Stimulated activated naive CD8-positive, alpha-beta T cell treated with anti-CD3 and anti-CD28 coated beads, Interleukin-15, Interleukin-2, amounts not matched to agents 100 ng/mL and 50 ng/mL, for 24 hours (primary cell): ENCODE measurements at regions not wholly inside any gene's neighbourhood (a gene's known extent, or its start where the extent isn't known, plus 50 kb on each side); places are given as distances from the start of the nearest gene placed in this dataset.

Experiments used
- H3K27ac Mint-ChIP-seq: one replicate; pipeline ENCODE4 v1.8.0; 2021; ENCODE audit warnings: mild to moderate bottlenecking, mixed read lengths
- H3K27me3 Mint-ChIP-seq: one replicate; pipeline ENCODE4 v1.8.0; 2021; ENCODE audit warnings: mixed read lengths
- H3K36me3 Mint-ChIP-seq: one replicate; pipeline ENCODE4 v1.8.0; 2021; ENCODE audit warnings: low read depth, mixed read lengths
- H3K4me1 Mint-ChIP-seq: one replicate; pipeline ENCODE4 v1.8.0; 2021; ENCODE audit warnings: low read depth, mixed read lengths
- H3K4me3 Mint-ChIP-seq: one replicate; pipeline ENCODE4 v1.8.0; 2021; ENCODE audit warnings: mild to moderate bottlenecking, mixed read lengths
- H3K9me3 Mint-ChIP-seq: one replicate; pipeline ENCODE4 v1.8.0; 2021; ENCODE audit warnings: mixed read lengths

DNA sequence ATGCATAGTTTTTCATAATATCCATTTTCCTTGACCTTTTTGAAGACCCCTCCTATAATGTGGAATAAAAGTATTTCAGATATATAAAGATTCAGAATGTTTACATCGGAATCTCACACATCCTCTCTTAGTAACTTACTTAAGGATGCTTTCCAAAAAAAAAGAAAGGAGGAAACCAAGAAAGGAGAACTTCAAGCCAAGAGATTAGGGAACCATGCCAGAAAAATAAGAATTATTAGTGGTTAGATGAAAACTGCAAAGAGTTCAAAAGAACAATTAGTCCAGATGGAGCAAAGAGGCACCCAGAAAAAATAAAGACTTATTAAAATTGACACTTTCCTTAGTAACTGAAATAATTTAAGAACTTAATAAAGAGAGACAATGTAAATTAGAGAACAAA, 179.2 kb downstream of the DUSP6 start:
- peaks cover 6% of the 10 kb centered on the region for H3K36me3 Mint-ChIP-seq
- H3K9me3 Mint-ChIP-seq: peaks cover 5% of the 10 kb centered on the region
- peaks cover 13% of the 10 kb centered on the region for H3K4me1 Mint-ChIP-seq
- no peak overlapping the region for H3K4me3 Mint-ChIP-seq
- H3K27ac Mint-ChIP-seq: no peak overlapping the region
- H3K27me3 Mint-ChIP-seq: no peaks in the 10 kb centered on the region

GRCh38 chr12:89172224-89172623, 180.1 kb downstream of the DUSP6 start:
- peaks cover 6% of the 10 kb centered on the region for H3K36me3 Mint-ChIP-seq
- peaks cover 5% of the 10 kb centered on the region for H3K9me3 Mint-ChIP-seq
- no peak overlapping the region for H3K27ac Mint-ChIP-seq
- H3K4me1 Mint-ChIP-seq: peaks cover 18% of the 10 kb centered on the region
- H3K27me3 Mint-ChIP-seq: no peaks in the 10 kb centered on the region
- H3K4me3 Mint-ChIP-seq: no peak overlapping the region

GRCh38 chr12:89169321-89169720, 183.0 kb downstream of the DUSP6 start:
- peaks cover 5% of the 10 kb centered on the region for H3K9me3 Mint-ChIP-seq
- H3K27me3 Mint-ChIP-seq: no peaks in the 10 kb centered on the region
- peaks cover 35% of the 10 kb centered on the region for H3K4me1 Mint-ChIP-seq
- H3K36me3 Mint-ChIP-seq: peaks cover 6% of the 10 kb centered on the region
- H3K4me3 Mint-ChIP-seq: no peak overlapping the region
- H3K27ac Mint-ChIP-seq: no peak overlapping the region

DNA sequence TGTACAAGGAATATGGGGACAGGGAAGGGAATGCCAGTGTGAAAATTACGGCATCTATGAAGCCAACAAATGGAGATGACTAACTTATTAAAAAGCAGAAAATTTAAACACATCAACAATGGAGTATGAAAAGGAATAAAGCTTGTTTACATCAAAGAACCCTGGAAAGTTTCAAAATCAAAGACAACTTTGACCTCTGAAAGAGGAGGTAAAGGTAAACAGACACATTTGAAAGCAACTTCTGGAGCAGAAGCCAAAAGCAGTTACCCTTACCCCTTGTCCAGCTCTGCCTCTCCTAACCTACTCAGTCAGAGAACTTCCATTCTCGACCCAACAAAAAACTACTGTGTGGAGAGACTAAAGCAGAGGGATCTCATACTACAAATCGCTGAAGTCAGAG, 184.3 kb downstream of the DUSP6 start:
- Mint-ChIP-seq H3K27me3 (no peaks in the 10 kb centered on the region), H3K36me3 (peaks cover 6% of the 10 kb centered on the region), H3K27ac (no peak overlapping the region), H3K4me1 (peaks cover 35% of the 10 kb centered on the region), H3K4me3 (no peak overlapping the region), H3K9me3 (peaks cover 5% of the 10 kb centered on the region)

DNA sequence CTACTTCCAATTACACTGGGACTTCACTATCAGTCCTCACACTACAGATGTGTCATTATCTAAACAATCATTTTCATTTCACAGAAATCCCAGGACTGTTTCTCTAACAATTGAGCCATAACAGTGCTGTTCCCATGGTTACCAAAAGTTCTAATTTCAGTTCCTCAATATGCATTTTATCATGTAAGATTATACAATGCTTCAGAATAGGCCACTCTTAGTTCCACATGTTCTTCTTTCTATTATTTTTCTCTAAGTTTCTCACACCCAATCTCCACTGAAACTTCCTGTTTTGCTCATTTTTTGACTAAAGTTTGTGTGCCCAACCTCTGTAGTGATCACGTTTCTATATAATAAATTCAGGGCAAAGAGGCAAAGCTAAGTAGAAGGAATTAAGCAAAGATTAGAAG, 185.8 kb downstream of the DUSP6 start:
- Mint-ChIP-seq H3K4me1 (peaks cover 35% of the 10 kb centered on the region), H3K4me3 (no peak overlapping the region), H3K27me3 (no peaks in the 10 kb centered on the region), H3K9me3 (no peaks in the 10 kb centered on the region), H3K36me3 (no peaks in the 10 kb centered on the region), H3K27ac (peak overlapping the region; percentile 24)

DNA sequence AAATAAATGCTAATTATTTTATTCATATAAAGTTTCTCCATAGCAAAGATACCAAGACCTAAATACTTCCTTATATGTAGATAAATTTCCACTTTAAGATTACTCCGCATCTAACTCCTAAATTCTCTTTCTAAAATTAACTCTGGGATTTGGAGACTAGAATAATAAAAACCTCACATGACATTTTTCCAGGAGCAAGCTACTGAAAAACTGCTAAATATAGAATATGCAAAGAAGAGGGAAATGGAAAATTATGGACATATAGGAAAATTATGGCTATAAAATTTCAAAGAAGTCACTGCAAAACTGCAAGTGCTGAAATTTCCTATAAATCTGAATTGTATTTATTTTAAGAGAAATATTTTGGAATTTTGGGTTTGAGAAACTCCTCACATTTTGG, 186.2 kb downstream of the DUSP6 start:
- no peaks in the 10 kb centered on the region for H3K9me3 Mint-ChIP-seq
- H3K4me3 Mint-ChIP-seq: no peak overlapping the region
- no peaks in the 10 kb centered on the region for H3K27me3 Mint-ChIP-seq
- H3K36me3 Mint-ChIP-seq: no peaks in the 10 kb centered on the region
- H3K27ac Mint-ChIP-seq: no peak overlapping the region
- H3K4me1 Mint-ChIP-seq: peaks cover 35% of the 10 kb centered on the region

DNA sequence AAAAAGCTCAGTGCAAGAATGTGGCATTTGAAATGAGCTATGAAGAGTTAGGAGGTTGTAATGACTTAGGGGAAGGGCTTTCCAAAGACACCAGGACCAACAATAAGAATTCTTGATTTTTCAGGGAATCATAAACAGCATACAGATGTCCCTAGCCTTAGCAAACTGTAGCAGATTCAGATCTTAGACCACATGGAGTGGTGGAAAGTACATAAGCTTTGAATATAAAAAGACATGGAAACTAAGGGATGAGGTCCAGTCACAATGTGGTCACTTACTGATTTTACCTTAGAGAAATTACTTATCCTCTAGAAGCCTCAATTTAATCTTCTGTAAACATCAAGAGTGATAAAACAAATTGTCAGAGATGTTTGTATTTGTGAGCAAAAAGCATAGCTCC, 186.6 kb downstream of the DUSP6 start:
- H3K27ac Mint-ChIP-seq: no peak overlapping the region
- H3K9me3 Mint-ChIP-seq: no peaks in the 10 kb centered on the region
- H3K27me3 Mint-ChIP-seq: no peaks in the 10 kb centered on the region
- H3K4me3 Mint-ChIP-seq: no peak overlapping the region
- no peaks in the 10 kb centered on the region for H3K36me3 Mint-ChIP-seq
- peaks cover 35% of the 10 kb centered on the region for H3K4me1 Mint-ChIP-seq

DNA sequence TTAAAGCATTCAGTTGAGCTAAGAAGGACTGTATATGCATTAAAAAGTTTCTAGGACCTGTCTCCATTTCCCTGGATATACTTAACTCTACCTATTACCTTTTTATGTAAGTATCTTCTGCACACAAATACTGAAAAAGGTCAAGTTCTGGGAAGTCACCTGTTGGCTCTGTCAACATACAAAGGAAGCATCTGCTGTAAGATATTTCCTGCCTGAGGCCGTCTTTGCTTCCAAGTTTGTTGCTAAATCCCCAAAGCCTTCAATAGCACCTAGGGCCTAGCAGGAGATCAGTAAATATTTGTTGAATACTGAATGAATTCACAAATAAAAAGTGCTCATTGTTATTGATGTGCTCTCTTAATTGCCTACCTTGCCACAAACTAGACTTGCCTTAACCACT, 188.4 kb downstream of the DUSP6 start:
- H3K4me1 Mint-ChIP-seq: peaks cover 30% of the 10 kb centered on the region
- no peaks in the 10 kb centered on the region for H3K27me3 Mint-ChIP-seq
- no peaks in the 10 kb centered on the region for H3K36me3 Mint-ChIP-seq
- no peak overlapping the region for H3K4me3 Mint-ChIP-seq
- H3K27ac Mint-ChIP-seq: peak overlapping the region; percentile 46
- H3K9me3 Mint-ChIP-seq: no peaks in the 10 kb centered on the region

DNA sequence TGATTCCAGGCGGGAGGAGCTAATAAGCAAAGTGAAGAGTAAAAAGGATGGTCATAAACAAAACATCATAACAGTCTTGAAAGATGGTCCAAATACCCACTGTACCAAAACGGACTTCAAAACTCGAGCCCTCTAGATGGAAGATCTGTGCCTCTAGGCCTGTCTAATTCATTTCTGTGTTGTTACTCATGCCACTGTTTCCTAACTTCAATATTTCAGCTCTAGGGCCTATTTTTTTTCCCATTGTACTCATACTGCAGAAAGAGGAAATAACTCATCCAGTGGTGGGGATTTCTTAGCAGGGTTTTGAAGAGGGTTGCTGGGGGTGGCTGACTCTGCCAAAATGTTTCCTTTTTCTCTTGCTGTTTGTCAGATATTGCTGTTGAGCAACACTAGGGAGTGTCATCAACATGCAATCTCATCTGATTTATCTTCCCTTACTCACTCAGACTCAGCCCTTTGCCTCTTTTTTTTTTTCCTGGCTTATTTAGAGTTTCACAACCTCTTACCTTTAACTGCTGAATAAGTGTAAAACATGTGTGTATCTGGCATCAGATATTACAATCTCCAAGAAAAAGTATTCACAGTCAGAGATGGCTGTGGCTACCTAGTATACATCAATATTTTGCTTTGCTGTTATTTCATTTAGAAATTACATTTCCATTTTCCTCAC, 189.6 kb downstream of the DUSP6 start:
- no peaks in the 10 kb centered on the region for H3K27me3 Mint-ChIP-seq
- no peaks in the 10 kb centered on the region for H3K9me3 Mint-ChIP-seq
- no peak overlapping the region for H3K4me3 Mint-ChIP-seq
- peaks cover 18% of the 10 kb centered on the region for H3K4me1 Mint-ChIP-seq
- H3K27ac Mint-ChIP-seq: no peak overlapping the region
- H3K36me3 Mint-ChIP-seq: no peaks in the 10 kb centered on the region

DNA sequence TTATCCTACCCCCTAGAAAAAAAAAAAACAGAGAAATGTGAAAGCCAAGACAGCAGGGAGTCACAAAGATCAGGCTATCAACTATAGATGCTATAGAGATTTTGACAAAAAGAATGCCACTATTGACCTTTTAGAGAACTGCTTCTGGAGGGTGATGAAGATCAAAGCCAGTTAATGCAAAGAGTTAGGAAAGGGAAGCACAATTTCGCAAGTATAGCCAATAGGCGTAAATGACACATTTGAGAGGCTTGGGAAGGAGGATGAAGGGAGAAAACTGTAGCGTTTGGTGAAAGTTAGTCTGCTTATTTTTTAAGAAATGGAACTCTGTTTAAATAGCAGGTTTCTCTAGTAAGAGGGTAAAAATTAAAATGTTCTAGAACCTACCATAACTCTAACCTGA, 190.7 kb downstream of the DUSP6 start:
- Mint-ChIP-seq H3K4me1 (peaks cover 24% of the 10 kb centered on the region), H3K36me3 (no peaks in the 10 kb centered on the region), H3K9me3 (no peaks in the 10 kb centered on the region), H3K4me3 (no peak overlapping the region), H3K27ac (no peak overlapping the region), H3K27me3 (no peaks in the 10 kb centered on the region)

DNA sequence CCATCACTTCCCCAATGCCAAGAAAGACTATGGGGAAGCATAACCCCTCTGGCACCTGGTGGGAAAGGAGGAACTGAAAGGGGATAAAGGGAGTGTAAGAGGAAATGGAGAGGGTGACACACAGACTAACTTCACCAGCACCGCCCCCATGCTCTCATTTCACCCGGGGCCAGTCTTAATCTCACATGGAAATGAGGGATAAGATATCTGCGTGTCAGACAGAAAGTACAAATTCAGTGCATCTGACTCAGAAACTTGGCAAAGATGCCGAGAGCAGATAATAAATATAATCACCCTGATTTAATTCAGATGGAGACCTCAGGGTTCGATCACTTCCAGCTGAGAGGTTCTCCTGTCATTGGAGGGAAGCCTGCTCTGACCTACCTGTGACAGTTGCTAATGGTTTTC, 191.6 kb downstream of the DUSP6 start:
- Mint-ChIP-seq H3K36me3 (no peaks in the 10 kb centered on the region), H3K27ac (no peak overlapping the region), H3K4me1 (peaks cover 26% of the 10 kb centered on the region), H3K4me3 (no peak overlapping the region), H3K27me3 (no peaks in the 10 kb centered on the region), H3K9me3 (no peaks in the 10 kb centered on the region)

DNA sequence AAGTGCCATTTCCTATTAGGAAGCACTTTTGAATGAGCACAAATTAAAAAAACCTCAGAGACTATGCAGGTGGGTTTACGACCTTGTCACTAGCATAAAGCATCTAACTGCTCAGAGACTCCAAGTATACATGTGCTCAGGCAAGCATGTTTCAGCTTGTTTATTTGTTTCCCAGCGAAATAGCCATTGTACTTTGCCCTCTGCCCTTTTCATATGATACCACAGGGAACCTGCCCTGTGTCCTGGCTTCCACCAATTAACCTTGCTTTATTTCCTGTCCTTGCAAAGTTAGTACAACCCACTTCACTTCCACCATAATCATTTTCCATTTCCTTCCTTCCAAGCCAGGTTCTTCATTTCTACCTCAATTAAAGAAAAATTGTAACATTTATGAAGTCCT, 194.9 kb downstream of the DUSP6 start:
- peak overlapping the region; percentile 38 for H3K27ac Mint-ChIP-seq
- peaks cover 4% of the 10 kb centered on the region for H3K9me3 Mint-ChIP-seq
- no peak overlapping the region for H3K4me3 Mint-ChIP-seq
- H3K27me3 Mint-ChIP-seq: no peaks in the 10 kb centered on the region
- peaks cover 24% of the 10 kb centered on the region for H3K4me1 Mint-ChIP-seq
- no peaks in the 10 kb centered on the region for H3K36me3 Mint-ChIP-seq

- Mint-ChIP-seq H3K4me1 (peaks cover 24% of the 10 kb centered on the region), H3K27me3 (no peaks in the 10 kb centered on the region), H3K9me3 (peaks cover 4% of the 10 kb centered on the region), H3K4me3 (no peak overlapping the region), H3K27ac (peak overlapping the region; percentile 64), H3K36me3 (no peaks in the 10 kb centered on the region)
Observed at GRCh38 chr12:89156862-89157262, 195.4 kb downstream of the DUSP6 start.

DNA sequence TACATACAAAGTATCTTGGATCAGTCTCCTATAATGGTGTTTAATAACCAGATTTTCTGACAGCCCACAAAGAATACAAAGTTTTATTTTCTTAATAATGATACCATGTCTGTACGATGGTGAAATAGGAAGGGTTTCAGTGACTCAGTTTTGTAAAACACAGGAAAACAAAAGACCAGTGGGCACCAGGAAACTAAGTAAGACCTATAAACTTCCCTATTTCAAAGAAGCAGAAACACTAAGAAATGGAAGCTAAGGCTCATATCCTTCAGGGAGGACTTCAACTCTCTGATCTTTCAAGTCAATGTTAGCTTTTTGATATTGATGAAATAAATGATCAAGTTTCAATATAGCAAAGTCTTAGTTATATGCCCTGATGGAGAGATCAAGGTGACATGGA, 196.0 kb downstream of the DUSP6 start:
- H3K36me3 Mint-ChIP-seq: no peaks in the 10 kb centered on the region
- H3K4me3 Mint-ChIP-seq: peak overlapping the region; percentile 14
- peaks cover 4% of the 10 kb centered on the region for H3K9me3 Mint-ChIP-seq
- H3K27ac Mint-ChIP-seq: no peak overlapping the region
- H3K4me1 Mint-ChIP-seq: peaks cover 24% of the 10 kb centered on the region
- H3K27me3 Mint-ChIP-seq: no peaks in the 10 kb centered on the region

- Mint-ChIP-seq H3K4me1 (peaks cover 24% of the 10 kb centered on the region), H3K9me3 (peaks cover 8% of the 10 kb centered on the region), H3K27me3 (no peaks in the 10 kb centered on the region), H3K27ac (no peak overlapping the region), H3K36me3 (no peaks in the 10 kb centered on the region), H3K4me3 (no peak overlapping the region)
Observed at GRCh38 chr12:89155826-89156225, 196.5 kb downstream of the DUSP6 start.

- peaks cover 24% of the 10 kb centered on the region for H3K4me1 Mint-ChIP-seq
- H3K36me3 Mint-ChIP-seq: no peaks in the 10 kb centered on the region
- H3K27ac Mint-ChIP-seq: peak overlapping the region; percentile 48
- H3K27me3 Mint-ChIP-seq: no peaks in the 10 kb centered on the region
- H3K9me3 Mint-ChIP-seq: peaks cover 10% of the 10 kb centered on the region
- no peak overlapping the region for H3K4me3 Mint-ChIP-seq
Observed at GRCh38 chr12:89154743-89155499, 197.4 kb downstream of the DUSP6 start.
